ENCODE measurements at regions not wholly inside any gene's neighbourhood (a gene's known extent, or its start where the extent isn't known, plus 50 kb on each side); places are given as distances from the start of the nearest gene placed in this dataset.

DNA sequence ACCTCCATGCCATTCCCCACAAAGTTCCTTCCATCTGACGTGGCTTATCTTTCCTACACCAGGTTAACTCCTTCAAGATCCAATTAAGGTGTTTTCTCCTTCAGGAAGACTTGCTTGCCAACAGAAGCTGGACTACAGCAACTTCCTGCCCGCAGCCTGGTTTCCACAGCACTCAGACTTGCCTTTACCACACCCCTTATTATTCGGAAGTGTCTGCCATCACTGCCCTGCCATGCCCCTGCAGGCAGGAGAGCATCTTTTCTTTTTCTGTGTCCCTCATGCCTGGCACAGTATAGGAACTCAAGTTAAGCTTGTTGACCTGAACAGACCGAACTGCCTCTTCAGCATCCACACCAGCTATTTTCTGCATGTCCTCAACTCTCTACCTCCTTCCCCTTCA lies 168.0 kb downstream of the FOXO1 start:
- no peak for DNase-seq (ENCODE audit: low read depth)
- no peak overlapping the region for H3K4me3 ChIP-seq (ENCODE audit: low read length)
- TF ChIP-seq, protein P1, sequence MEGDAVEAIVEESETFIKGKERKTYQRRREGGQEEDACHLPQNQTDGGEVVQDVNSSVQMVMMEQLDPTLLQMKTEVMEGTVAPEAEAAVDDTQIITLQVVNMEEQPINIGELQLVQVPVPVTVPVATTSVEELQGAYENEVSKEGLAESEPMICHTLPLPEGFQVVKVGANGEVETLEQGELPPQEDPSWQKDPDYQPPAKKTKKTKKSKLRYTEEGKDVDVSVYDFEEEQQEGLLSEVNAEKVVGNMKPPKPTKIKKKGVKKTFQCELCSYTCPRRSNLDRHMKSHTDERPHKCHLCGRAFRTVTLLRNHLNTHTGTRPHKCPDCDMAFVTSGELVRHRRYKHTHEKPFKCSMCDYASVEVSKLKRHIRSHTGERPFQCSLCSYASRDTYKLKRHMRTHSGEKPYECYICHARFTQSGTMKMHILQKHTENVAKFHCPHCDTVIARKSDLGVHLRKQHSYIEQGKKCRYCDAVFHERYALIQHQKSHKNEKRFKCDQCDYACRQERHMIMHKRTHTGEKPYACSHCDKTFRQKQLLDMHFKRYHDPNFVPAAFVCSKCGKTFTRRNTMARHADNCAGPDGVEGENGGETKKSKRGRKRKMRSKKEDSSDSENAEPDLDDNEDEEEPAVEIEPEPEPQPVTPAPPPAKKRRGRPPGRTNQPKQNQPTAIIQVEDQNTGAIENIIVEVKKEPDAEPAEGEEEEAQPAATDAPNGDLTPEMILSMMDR (conservative IDR thresholded peaks at IDR 0.05; ENCODE audit: low read length): no peak

DNA sequence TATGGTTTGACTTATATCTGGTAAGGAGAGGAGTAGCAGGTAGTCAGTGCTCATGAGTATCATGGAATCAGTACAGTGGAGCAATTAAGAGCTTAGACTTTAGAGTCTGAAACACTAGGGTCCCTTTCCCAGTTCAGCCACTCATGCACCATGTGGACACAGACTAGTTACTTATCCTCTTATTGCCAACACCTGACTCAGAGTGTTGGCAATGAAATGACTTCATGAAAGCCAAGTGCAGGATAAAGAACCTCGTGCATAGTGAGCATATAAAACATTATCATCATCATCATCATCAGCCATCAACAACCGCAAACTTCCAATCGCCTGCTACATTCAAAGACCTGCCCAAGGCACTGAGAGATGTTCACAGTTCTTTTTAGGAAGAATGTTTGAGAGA lies 164.2 kb downstream of the FOXO1 start:
- TF ChIP-seq, protein P1 (conservative IDR thresholded peaks at IDR 0.05; ENCODE audit: low read length): no peak
- H3K4me3 ChIP-seq (ENCODE audit: low read length): no peak overlapping the region
- DNase-seq (ENCODE audit: low read depth): no peak

DNA sequence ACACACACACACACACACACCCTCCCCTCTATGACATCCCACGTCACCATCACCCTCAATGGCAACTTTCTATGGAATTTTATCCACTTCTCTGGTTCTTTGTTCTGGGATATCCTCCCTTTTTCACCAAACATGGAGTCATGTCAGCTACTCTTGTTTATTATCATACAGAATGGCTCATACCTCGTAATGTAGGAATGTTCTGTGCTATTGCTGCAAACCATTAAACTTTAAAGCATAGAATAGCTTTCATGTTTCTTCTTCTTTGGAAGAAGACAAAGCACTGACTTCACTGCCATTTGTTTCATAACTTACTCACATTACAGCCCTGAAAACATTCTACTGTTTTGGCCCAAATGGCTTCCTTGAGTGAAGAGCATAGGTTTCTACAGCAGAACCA lies 163.4 kb downstream of the FOXO1 start:
- TF ChIP-seq, protein P1 (conservative IDR thresholded peaks at IDR 0.05; ENCODE audit: low read length): no peak
- DNase-seq (ENCODE audit: low read depth): no peak
- no peak overlapping the region for H3K4me3 ChIP-seq (ENCODE audit: low read length)

DNA sequence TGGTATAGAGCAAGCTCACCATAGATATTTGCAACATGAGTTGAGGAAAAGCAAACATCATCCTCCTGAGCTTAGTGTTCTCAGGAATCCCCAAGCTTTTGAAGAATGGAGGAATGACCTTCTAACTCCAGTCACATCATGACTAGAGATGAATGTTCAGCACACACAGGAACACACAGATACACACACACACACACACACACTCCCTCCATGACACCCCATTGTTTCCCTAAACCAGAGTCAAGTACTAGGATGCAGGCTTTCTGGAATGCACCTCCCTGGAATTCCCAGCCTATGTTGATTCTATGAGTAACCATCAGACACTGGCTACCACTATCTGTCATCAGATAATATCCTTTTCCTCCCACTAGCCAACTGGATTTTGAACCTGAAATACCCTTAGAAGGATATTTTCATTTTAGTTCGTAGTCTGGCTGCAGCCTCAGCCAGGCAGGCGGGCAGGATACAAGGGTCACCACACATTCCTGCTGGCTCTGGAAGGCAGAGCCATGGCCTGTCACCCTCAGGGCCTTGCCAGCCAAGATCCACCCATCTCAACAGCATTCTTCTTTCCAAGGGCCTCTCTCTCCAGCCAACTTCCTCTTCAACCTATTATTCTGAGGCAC lies 162.4 kb downstream of the FOXO1 start:
- no peak overlapping the region for H3K4me3 ChIP-seq (ENCODE audit: low read length)
- TF ChIP-seq, protein P1 (conservative IDR thresholded peaks at IDR 0.05; ENCODE audit: low read length): no peak
- peak; percentile 62 for DNase-seq (ENCODE audit: low read depth)

DNA sequence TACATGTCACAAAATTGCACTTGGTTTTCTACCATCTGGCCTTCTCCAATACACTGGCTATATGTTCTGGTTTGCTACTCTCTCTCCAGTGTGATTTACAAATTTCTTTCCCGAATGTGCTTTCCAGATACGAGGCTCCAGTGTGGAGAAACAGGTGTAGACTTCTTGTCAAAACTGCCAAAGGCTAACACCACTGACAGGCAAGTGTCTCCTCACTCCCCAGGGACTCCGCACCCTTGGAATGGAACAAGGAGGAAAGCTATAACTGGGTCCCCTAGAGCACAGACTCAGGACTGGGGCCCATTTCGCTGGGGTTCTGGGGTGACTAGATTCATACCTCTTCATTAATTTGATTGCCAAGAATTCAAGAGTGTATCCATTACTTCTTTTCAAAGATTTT lies 161.8 kb downstream of the FOXO1 start:
- no peak for DNase-seq (ENCODE audit: low read depth)
- H3K4me3 ChIP-seq (ENCODE audit: low read length): no peak overlapping the region
- TF ChIP-seq, protein P1 (conservative IDR thresholded peaks at IDR 0.05; ENCODE audit: low read length): no peak

DNA sequence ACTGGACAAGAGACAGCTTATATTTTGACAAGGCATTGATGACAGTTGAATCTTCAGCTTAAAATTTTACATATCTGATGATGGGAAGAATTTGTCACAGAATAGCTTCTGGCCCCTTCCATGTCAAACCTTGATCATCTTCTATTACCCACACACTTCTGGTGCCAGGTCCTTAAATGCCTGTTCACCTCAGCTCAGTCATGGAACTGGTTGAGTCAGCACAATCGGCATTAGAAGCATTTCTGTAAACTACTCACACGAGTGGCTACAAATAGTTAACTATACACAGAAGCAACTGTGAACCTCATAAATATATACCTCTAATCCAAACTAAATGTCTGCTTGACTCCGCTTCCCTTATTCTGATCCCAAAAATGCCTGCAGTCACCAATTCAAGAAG lies 161.2 kb downstream of the FOXO1 start:
- H3K4me3 ChIP-seq (ENCODE audit: low read length): no peak overlapping the region
- TF ChIP-seq, protein P1 (conservative IDR thresholded peaks at IDR 0.05; ENCODE audit: low read length): no peak
- DNase-seq (ENCODE audit: low read depth): no peak

Data from AG10803 (cell line).